CD4-positive, alpha-beta T cell treated with Interferon gamma for 1 hour (primary cell): ENCODE measurements at regions not wholly inside any gene's neighbourhood (a gene's known extent, or its start where the extent isn't known, plus 50 kb on each side); places are given as distances from the start of the nearest gene placed in this dataset.

ENCODE experiments used
- DNase-seq: peaks from one replicate; pipeline ENCODE4 v3.0.0-alpha.2; 2020

DNA sequence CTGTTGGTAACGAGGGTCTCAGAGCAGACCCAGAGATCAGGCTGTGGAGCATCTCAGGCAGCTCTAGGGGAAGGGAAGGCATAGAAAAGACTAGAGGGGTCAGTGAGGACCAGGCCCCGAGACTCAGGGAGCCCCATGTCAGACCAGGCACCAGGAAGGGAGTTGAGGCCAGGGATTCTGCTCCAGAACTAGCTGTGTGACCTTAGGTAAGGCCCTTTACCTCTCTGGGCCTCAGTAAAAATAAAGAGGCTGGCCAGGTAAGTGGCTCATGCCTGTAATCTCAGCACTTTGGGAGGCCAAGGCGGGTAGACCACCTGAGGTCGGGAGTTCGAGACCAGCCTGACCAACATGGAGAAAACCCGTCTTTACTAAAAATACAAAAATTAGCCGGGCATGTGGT, 176.4 kb upstream of the IER5L start:
- DNase-seq: no peak

DNA sequence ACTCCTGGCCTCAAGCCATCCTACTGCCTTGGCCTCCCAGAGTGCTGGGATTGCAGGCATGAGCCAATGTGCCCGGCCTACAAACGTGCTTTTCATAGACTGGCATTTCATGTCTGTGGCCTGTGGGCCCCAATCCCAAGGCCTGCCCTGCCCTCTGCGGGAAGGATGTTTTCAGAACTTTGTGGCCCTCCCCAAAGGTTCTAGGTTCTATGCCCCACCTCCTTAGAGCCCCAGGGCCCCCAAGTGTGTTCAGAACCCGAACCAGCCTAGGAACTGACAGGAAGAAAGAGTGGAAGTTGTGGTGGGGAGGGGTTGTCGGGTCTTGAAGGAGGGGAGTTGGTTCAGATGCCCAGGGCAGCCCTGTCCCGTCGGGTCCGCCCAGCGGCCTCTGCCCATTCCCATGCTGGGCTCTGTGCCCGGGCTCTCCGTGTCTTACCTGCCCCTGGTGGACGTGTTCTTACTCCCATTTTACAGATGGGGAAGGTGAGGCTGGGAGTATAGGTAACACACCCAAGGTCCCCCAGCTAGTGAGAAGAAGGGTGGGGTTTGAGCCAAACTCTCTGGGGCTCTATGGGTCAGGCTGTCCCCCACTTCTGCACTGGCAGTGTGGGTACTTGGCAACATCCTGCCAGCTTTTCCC, 175.8 kb upstream of the IER5L start:
- DNase-seq: no peak

DNA sequence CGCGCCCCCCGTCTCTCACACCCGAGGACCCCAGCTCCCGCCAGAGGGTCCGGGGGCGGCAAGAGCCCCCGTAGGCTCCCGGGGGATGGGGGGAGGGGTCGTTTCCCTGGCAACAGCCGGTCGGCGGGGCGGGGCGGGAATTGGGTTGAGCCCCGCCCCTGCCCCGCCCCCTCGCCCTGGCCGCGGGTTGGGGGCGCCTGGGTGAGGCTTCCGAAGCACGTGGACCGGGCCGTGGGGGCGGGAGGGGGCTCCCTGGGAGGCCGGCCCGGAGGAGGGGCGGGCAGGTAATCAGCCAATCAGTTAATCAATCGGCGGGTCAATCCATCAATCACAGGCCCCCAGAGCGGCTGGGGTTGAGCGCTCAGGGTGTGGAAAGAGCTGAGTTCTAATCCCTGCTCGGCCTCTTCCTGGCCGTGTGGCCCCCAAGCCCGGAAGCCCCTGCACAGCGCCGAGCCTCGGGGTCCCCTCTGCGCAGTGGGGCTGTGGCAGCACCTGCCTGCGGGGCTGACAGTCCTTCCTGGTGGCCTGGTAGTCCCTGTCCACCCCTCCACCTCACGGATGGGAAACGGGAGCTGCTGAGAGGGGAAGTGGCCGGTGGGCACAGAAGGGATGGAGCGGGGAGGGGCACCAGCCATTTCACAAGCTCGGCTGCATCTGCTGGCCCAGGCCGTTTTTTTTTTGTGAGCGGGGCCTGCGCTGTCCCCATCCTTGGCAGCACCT, 174.2 kb upstream of the IER5L start:
- DNase-seq: no peak

DNA sequence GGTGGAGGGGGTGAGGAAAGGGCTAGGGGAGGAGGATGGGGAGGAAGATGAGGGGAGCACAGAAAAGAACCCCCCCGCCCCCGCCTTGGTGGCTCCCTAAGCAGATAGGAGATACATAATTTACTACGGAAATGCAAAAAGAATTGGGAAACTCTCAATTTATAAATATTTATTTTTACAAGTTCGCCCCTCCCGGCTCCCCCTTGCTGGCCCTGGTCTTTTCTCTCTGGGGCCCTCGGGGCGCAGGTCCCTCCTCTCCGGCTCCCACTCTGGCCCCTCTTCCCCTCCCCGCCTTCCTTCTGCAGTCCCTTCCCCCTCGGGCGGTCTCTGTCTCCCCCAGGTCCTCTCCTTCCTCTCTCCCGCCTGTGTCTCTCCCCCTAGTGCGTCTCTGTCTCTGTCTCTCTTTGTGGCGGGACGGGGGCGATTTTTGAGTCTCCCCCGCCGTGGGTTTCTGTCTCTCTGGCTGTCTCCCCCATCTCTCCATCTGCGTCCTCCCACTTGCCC, 173.6 kb upstream of the IER5L start:
- DNase-seq: no peak

DNA sequence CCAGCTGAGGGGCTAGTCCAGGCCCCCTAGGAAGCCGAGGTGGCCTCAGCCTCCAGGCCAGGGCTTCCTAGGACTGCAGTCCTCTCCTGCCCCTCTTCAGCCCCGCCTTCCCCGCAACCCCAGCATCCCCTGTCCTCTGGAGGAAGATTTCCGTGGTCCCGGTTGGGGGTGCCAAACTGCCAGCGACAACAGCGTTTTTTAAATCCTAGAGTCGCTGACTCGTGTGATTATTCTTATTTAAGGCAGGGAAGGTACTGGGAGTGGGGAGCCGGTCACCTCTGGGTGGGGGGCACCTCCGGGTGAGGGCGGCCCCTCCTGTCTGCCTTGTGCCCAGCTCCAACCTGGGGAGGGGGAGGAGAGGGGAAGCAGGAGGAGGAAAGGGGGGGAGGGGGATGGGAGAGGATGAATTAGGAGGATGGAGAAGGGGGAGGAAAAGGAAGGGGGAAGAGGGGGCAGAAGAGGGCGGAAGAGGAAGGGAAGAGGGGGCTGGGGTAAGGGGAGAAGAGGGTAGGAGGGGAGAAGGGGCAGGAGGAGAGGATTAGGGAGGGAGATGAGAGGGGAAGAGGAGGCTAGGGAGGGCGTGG, 173.1 kb upstream of the IER5L start:
- no peak for DNase-seq

DNA sequence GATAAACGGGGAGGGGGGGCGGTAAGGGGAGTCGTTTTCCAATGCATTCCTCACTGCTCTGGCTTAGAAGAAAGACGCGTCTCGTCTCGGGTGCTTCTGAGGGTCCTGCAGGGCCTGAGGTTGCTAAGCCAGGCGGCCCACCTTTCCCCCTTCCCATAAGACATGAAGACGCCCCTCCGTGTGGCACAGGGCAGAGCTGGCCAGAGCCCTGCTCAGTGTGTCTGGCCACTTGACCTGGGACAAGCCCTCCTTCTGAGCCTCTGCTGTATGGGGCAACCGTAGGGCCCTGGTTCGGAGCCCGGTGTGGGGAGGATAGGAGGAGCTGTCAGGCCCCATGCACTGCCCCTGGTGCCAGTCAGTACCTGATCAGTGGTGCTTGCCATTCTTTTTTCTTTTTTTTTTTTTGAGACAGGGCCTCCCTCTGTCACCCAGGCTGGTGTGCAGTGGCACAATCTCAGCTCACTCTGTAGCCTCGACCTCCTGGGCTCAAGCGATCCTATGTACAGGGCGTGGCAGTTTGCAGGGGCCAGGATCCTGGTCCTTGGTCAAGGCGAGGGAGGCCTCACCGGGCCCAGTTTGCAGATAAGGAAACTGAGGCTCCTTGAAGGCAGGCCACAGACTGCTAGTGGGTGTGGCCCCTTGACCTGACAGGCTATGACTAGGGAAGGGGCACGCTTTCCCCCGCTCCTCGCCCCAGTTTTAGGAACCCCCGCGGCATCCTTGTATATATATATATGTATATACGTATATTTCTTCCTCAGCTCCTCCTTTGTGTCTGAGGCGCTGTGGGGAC, 172.3 kb upstream of the IER5L start:
- DNase-seq: no peak

DNA sequence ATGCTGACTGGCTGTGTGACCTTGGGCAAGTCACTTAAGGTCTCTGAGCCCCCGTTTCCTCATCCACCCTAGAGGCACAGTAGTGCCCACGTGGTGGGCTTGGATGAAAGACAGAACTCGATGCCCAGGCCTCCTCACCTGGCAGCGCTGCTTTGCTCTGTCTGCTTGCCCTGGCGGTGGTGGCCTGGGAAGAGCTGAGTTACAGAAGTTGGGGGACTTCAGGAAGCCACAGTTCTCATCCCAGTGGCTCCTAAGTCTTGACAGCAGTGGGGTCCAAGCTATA, 171.5 kb upstream of the IER5L start:
- DNase-seq: no peak

DNA sequence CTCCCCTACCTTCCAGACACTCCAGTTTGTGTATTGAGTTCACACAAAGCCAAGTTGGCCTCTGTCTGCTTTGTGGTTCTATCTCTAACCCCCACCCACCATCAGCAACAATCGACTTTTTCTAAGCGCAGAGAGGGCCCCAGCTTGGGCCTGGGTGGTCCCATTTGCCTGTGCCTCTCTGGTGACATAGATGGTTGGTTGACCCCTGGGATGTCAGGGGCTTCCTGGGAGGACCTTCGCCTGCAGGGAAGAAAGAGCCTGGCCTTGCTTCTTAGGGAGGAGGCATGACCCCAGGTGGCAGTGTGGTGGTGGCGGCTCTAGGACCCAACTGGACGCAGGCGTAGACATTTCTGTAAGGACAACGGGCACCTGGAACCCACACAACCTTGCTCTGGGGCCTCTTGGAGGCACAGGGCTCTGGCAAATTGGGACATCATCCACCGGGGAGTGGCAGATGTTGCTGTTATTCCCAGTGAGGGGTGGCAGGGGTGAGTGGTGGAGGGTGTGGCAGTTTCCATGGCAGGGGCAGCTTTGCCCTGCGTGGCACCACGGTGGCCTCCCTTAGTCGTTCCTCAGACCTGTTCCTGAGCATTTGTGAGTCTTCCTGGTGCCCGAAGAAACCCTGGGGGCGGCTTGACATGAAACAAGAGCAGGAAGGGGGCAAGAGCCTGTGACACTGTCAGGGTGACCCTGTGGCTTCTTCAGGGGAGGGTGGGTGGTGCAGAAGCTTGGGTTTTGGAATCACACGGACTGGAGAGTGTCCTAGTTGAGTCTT, 171.0 kb upstream of the IER5L start:
- DNase-seq: no peak

DNA sequence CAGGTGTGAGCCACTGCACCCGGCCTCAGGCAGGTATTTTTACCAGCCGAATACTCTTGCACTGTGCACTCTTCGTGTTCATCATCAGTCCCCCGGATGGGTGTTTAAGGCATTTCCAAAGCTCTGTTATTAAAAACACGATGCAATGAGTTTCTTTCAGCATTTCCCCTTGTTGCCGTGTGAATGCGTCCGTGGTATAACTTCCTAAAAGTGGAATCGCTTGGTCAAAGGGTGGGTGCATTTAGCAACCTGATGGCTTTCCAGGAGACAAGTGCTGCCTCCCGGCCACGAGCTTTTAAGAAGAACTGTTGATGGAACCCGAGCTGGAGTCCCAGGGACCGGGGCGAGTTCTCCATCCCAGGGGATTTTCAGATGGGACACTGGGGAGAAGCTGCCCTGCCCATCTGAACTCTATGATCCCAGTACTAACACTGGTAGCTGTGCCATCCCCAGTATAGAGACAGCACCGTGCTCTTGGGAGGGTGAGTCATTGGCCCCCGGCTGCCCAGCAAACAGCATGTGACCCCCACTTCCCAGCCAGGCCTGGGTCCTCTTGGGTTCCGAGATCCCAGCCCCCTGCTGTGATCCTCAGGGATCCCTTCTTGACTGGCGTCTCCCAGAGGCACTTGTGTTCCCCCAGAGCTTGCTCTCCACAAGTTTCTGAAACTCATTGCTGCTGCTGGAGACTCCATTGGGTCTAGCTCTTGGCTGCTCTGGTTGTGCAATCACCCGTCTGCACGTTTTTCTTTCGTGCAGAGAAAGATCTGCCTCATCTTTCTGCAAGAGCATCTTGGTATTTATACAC, 169.5 kb upstream of the IER5L start:
- DNase-seq: peak; percentile 28

DNA sequence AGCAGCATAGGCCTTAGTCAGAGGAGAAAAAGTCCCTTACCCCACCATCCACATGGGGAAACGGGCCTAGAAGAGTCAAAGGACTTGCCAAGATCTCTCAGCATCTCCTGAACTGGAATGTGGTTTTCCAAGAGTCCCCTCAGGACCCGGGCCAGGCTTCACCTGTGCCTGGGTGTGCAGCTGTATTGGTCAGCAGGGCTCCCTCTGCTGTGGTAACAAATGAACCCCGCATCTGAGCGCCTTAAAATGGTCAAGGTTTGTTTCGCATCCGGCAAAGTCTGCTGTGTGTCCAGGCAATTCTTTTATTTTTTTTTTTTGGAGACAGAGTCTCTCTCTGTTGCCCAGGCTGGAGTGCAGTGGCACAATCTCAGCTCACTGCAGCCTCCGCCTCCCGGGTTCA, 168.0 kb upstream of the IER5L start:
- DNase-seq: no peak

DNA sequence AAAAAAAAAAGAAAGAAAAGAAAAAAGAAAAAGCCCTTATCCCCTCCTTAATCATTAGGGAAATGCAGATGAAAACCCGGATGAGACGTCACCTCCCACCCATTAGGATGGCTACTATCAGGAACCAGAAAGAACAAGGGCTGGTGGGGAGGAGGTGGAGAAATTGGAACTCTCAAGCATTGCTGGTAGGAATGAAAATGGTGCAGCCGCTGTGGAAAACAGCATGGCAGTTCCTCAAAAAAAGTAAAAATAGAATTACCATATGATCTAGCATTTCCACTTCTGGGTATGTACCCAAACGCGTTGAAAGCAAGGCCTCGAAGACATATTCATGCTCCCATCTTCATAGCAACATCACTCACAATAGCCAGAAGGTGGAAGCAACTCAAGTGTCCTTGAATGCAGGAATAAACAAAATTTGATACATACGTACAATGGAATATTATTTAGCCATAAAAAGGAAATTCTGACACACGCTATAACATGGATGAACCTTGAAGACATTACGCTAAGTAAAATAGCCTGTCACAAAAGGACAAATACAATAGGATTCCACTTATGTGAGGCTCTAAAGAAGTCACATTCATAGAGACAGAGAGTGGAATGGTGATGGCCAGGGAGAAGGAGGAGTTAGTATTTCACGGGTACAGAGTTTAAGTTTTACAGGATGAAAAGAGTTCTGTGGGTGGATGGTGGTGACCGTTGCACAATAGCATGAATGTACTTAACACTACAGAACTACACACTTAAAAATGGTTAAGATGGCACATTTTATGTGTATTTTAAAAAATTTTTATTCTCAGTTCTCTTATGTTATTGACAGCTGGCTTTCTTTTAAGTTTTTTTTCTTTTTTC, 166.8 kb upstream of the IER5L start:
- DNase-seq: no peak

DNA sequence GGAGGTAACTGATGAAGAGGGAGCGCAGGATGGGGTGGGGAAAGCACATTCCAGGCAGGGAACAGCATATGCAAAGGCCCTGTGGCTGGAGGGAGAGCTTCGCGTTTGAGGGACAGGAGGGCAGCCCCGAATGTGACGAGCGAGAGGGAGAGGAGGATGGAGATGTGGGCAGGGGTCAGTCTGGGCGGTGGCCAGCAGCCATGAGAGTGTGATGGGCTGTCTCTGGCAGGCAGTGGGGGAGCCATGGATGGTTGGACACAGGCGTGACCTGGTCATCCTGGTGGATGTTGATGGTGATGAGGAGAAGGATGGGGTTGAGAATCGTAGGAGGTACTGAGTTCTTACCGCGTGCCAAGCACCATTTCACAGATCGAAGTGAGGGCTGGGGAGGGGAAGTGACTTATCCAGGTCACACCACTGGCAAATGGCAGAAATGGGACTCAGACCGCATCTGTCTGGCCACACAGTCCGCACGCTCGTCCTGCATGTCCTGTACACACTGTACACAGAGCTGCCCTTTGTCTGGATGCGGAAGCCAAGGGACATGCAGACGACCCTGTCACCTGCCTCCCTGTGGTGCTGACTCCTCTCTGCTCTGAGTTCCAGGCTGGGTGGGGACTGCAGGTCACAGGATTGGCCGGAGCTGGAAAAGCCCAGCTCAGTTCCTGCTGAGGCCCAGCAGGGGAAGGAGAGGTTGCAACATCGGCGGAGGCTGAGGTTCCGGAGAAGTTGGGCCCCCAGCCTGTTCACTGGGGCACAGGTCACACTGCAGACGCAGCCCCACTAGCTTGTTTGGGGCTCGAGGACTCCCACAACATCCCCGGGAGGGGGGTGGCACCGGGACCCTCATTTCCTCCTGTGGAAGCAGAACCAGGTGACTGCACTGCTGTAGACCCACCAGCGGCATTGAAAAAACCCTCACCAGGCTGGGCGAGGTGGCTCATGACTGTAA, 165.6 kb upstream of the IER5L start:
- DNase-seq: peak; percentile 68

DNA sequence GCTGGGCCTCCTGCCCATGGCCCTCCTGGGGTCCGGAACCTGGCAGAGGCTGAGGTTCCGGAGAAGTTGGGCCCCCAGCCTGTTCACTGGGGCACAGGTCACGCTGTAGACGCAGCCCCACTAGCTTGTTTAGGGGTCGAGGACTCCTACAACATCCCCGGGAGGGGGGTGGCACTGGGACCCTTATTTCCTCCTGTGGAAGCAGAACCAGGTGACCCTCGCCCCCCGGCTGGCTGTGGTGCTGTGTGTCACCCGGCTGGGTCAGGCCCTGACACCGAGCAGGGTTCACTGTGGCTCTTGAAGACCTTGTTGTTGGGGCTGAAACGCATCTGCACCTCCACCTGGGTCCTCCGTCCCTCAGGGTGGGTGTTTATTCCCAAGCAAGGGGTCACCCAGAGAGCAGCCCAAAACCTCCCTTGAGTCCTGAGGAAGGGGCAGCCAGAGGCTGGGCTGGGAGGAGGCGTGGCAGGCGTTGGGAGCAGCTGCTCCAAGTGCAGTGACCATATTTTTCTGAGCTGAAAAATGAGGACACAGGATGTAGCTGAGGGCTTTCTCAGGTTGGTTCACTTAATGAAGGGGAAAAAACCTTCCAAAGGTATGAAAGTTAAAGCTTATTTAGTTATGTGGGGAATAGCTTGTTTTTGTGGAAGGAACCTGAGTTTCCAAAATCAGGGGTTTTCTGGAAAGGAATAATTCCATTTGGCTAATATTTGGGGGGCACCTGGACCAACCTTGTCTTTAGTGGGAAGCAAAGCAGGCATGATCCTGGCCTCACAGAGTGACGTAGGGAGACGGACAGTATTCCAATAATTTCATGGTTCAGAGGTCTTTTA, 164.7 kb upstream of the IER5L start:
- no peak for DNase-seq

DNA sequence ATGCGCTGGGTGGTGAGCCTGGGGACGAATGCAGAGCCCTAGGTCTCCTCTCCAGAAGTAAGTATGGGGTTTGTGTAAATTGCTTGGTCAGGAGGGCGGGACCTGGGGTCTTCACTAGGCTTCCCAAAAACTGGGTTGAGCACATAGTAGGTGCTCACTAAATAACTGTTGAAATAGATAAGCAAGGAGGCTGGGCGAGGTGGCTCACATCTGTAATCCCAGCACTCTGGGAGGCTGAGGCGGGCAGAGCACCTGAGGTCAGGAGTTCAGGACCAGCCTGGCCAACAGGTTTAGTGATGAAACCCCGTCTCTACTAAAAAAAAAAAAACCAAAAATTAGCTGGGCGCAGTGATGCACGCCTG, 163.9 kb upstream of the IER5L start:
- DNase-seq: no peak

DNA sequence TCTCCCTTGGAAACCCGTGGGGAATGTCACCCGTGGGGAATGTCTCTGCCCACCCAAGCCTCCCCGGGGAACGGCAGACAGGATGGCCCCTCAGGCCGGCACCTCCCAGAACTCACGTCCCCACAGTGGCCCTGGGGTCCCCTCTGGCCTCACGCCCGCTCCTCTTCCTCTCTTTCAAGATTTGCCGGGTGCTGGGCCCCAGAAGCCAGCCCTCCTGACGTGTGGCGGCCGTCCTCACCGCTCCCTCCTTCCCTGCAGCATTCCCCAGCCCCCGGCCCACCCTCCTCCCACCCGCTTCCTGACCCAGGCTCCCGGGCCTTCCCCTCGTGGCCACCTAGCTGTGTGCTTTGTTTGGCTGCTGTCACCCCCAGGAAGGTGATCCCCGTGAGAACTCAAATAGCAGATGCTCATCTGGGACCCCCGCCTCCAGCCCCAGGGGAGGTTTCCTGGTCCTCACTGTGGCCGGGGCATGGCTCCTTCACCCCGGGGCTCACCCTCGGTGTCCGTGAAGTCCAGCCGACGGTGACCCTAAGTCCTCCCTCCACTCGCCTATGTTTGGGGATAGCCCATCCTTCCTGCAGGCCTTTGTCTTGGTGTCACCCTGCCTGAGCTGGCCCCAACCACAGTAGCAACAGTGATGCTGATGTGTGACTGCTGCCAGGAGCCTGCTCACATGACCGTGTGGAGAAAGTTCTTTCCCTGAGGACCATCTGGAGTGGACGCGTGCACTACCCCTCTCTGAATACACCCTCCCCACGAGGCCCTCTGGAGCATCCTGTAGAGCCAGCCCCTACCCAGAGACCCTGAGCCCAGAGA, 163.3 kb upstream of the IER5L start:
- DNase-seq: no peak

DNA sequence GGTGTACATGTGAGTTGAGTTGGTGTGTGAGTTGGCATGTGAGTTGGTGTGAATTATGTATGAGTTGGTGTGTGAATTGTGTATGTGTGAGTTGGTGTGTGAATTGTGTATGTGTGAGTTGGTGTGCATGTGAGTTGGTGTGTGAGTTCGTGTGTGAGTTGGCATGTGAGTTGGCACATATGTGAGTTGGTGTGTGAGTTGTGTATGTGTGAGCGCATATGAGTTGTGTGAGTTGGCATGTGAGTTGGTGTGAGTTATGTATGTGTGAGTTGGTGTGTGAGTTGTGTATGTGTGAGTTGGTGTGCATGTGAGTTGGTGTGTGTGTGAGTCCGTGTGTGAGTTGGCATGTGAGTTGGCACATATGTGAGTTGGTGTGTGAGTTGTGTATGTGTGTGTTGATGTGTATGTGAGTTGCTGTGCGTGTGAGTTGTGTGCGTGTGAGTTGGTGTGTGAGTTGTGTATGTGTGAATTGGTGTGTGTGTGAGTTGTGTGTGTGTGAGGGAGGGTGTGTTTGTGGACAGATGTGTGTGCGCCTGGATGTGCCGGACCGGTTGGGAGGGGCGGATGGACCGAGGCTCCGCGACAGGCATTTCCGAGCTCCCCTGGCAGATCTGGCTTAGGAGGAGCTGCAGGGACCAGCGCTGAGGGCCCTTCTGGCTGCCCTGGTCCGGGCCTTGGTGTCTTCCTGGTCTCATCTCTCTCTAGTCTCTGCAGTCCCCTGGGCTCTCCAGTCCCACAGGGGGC, 162.5 kb upstream of the IER5L start:
- DNase-seq: no peak

DNA sequence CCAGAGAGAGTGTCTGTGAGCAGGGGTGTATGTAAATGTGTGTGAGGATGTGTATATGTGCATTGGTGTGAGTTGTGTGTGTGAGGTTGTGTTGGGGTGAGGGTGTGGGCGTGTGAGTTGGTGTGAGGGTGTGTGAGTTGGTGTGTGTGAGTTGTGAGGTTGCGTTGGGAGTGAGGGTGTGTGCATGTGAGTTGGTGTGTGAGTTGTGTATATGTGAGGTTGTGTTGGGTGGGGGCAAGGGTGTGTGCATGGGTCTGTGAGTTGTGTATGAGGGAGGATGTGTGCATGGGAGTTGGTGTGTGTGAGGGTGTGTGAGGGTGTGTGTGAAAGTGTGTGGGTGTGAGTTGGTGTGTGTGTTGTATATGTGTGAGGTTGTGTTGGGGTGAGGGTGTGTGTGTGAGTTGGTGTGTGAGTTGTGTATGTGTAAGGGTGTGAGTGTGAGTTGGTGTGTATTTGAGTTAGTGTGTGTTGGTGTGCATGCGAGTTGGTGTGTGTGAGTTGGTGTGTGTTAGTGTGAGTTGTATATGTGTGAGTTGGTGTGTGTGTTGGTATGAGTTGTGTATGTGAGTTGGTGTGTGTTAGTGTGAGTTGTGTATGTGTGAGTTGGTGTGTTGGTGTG, 161.6 kb upstream of the IER5L start:
- DNase-seq: no peak
